Inflammatory macrophage treated with lipopolysaccharide for 4 hours (primary cell): ENCODE measurements at regions not wholly inside any gene's neighbourhood (a gene's known extent, or its start where the extent isn't known, plus 50 kb on each side); places are given as distances from the start of the nearest gene placed in this dataset.

ENCODE experiments used
- DNase-seq: peaks from one replicate; pipeline ENCODE4 v3.0.0-alpha.2; 2020

GRCh38 chr18:7429831-7430230, 137.3 kb upstream of the PTPRM start:
- no peak for DNase-seq

GRCh38 chr18:7436166-7436565, 130.9 kb upstream of the PTPRM start:
- no peak for DNase-seq

GRCh38 chr18:7437870-7438269, 129.2 kb upstream of the PTPRM start:
- DNase-seq: no peak

GRCh38 chr18:7438646-7439045, 128.5 kb upstream of the PTPRM start:
- DNase-seq: no peak

GRCh38 chr18:7447318-7448028, 119.6 kb upstream of the PTPRM start:
- no peak for DNase-seq

GRCh38 chr18:7452331-7452730, 114.8 kb upstream of the PTPRM start:
- peak; percentile 23 for DNase-seq

GRCh38 chr18:7454429-7454828, 112.7 kb upstream of the PTPRM start:
- no peak for DNase-seq

- no peak for DNase-seq
These were observed 110.7 kb upstream of the PTPRM start for GRCh38 chr18:7456376-7456775.

- no peak for DNase-seq
These were observed 109.9 kb upstream of the PTPRM start for GRCh38 chr18:7457262-7457661.

- no peak for DNase-seq
These were observed 108.2 kb upstream of the PTPRM start for GRCh38 chr18:7458884-7459283.

- DNase-seq: no peak
These were observed 107.0 kb upstream of the PTPRM start for GRCh38 chr18:7459851-7460770.

GRCh38 chr18:7464245-7464966, 102.7 kb upstream of the PTPRM start:
- no peak for DNase-seq

- DNase-seq: no peak
These were observed 100.9 kb upstream of the PTPRM start for GRCh38 chr18:7466190-7466589.

GRCh38 chr18:7467708-7468466, 99.2 kb upstream of the PTPRM start:
- no peak for DNase-seq

GRCh38 chr18:7470101-7470500, 97.0 kb upstream of the PTPRM start:
- DNase-seq: no peak

GRCh38 chr18:7470503-7470902, 96.6 kb upstream of the PTPRM start:
- DNase-seq: no peak

- no peak for DNase-seq
These were observed 90.7 kb upstream of the PTPRM start for GRCh38 chr18:7476386-7476785.

GRCh38 chr18:7479756-7480155, 87.4 kb upstream of the PTPRM start:
- no peak for DNase-seq

- DNase-seq: no peak
These were observed 86.2 kb upstream of the PTPRM start for GRCh38 chr18:7480879-7481278.

- no peak for DNase-seq
These were observed 84.8 kb upstream of the PTPRM start for GRCh38 chr18:7482342-7482741.

GRCh38 chr18:7485616-7486015, 81.5 kb upstream of the PTPRM start:
- no peak for DNase-seq

GRCh38 chr18:7488571-7488970, 78.5 kb upstream of the PTPRM start:
- DNase-seq: no peak

GRCh38 chr18:7490104-7490503, 77.0 kb upstream of the PTPRM start:
- no peak for DNase-seq
